Activated CD4-positive, alpha-beta T cell treated with anti-CD3 and anti-CD28 coated beads for 48 hours (primary cell): ENCODE measurements at regions not wholly inside any gene's neighbourhood (a gene's known extent, or its start where the extent isn't known, plus 50 kb on each side); places are given as distances from the start of the nearest gene placed in this dataset.
"Not testable (repeated sequence)": the region's sequence is repeated elsewhere in the genome, so short reads cannot be mapped to it uniquely, and the experiment has no call there.

Experiments used
- DNase-seq: peaks from one replicate; pipeline ENCODE4 v3.0.0-alpha.2; 2020

DNA sequence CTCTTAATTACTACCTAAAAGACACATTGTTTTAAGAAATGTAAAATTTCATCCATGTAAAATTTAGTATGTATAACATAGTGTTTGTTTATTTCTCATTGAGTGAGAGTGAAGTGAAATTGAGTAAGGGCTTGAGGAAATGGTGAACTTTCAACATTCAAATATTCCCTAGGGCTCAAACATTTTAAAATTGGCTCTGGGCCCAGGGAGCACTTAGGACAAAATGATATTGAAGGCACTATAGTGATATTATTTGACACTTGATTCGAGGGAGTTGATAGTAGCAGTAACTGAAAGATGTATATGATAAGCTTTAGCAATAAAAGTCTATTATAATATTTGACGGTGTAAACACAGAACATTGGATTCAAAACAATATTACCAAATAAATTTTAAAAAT lies 1244.0 kb upstream of the TENM3 start:
- no peak for DNase-seq

GRCh38 chr4:181004056-181004455 lies 1239.1 kb upstream of the TENM3 start:
- DNase-seq = no peak

DNA sequence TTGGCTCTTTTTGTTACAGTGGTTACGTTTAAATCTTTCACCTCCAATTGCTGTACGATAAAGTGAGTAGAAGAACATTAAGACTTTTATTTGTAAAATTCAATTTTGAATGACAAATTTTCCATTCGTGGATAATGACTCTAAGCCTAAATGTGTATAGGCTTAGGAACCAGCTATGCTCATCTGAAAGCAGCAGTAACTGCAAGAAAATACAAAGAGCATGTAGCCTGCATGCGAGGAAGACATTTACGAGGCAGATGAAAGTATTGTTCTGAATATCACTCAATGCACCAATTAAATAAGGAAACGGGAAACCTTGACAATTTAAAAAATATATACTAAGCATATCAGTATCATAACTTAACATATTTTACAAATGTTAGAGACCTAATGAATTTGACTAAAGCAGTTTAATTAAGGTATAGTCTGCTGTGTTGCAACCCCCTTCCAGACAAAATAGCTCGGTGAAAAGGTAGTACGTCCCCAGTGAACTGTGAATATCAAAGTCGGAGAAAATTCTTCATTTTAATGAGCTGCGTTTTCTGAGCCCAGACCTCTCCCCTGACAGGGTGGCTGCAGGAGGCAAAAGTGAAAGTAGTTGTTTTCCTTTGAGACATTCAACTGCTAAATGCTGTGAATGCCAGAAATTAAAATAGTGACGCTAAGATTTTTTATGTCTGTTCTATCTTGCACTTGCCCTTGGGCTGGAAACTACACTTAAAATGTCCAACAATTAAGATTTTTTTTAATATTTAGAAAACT lies 1236.5 kb upstream of the TENM3 start:
- DNase-seq = no peak

DNA sequence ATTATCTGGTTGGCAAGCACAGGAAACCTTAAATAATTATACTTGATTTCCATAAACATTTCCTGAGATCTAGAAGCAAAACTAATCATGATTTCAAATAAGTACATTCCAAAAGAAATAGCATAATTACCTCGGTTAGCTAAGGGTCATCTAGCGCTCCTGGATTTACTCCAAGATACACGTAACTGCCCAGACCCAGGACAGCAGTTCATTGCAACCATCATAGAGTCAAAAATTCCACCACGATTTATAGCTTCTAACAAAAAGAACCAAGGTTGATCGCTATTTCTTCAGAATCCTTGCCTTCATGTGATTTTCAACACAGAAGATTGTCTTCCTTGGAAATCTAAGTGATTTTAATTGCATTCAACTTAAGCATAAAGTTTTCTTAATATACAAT lies 1235.5 kb upstream of the TENM3 start:
- no peak for DNase-seq

DNA sequence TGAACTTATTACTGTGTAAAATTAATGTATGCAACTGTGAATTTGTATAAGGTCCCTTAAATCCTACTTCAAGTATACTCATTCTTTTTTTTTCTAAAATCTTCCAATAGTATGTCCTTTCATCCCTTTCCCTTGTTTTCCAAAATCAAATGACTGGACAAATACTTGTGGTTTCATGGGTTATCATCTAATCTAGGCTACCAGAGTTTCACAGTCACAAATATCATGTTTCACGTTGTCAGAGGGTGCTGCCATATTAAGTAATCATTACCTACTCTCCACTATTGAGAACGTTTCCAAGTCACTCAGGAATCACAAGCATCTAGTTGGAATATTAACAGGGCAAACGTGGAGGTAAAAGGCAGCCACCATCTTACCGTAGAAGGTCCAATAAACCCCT lies 1235.0 kb upstream of the TENM3 start:
- no peak for DNase-seq

DNA sequence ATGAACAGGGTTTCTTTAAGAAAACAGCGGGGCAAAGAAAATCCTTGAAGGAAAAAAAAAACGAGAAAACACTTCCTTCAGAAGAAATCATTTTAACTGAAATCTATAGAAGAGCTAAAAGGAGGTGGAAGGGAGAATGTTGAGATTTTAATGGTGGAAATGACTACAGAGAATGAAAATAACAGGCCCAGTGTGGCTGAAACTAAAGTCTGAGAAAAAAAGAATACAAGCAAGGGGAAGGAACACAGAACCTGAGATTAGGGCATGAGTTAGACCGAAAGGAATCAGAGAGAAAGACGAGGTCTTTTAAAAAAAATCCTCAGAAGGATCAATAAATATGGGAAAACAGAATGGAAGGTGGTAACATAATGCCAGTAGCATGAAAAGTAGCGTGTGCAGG lies 1230.0 kb upstream of the TENM3 start:
- DNase-seq = no peak

- DNase-seq = no peak
Observed at GRCh38 chr4:181017038-181017437, 1226.2 kb upstream of the TENM3 start.

GRCh38 chr4:181018472-181018871 lies 1224.7 kb upstream of the TENM3 start:
- DNase-seq = no peak

DNA sequence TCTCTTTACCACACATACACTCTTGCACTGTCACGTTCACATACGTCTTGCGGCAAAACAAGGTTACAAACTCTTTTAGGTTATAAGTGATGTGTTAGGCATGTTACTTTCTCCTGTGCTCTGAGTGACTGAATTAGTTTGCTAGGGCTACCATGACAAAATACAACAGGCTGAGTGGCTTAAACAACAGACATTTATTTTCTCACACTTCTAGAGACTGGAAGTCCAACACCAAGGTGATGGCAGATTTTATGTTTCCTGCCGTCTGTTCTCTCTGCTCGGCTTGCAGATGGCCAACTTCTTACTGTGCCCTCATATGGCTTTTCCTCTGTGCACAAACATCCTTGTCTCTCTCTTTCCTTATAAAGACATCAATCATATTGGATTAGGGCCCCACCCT lies 1224.3 kb upstream of the TENM3 start:
- DNase-seq = no peak

GRCh38 chr4:181020456-181020855 lies 1222.7 kb upstream of the TENM3 start:
- DNase-seq = no peak

- DNase-seq = no peak
Observed at GRCh38 chr4:181021213-181021612, 1222.0 kb upstream of the TENM3 start.

GRCh38 chr4:181030135-181030921 lies 1212.9 kb upstream of the TENM3 start:
- DNase-seq = not testable (repeated sequence)

DNA sequence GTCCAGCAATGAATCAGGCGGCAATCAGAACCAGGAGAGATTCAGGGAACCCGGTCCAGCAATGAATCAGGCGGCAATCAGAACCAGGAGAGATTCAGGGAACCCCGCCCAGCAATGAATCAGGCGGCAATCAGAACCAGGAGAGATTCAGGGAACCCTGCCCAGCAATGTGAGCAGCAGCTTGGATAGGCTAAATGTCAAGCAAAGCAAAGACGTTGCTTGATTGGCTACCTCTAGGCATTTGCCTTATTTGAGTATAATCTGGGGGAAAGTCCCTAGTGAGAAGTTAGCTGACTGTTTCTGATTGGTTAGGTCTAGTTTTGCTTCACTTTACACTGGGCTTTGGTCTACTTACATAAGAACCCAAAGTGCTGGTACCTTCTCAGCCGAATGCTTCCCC lies 1212.2 kb upstream of the TENM3 start:
- DNase-seq = no peak

- no peak for DNase-seq
Observed at GRCh38 chr4:181043486-181043885, 1199.7 kb upstream of the TENM3 start.

- DNase-seq = no peak
Observed at GRCh38 chr4:181046809-181047208, 1196.4 kb upstream of the TENM3 start.

DNA sequence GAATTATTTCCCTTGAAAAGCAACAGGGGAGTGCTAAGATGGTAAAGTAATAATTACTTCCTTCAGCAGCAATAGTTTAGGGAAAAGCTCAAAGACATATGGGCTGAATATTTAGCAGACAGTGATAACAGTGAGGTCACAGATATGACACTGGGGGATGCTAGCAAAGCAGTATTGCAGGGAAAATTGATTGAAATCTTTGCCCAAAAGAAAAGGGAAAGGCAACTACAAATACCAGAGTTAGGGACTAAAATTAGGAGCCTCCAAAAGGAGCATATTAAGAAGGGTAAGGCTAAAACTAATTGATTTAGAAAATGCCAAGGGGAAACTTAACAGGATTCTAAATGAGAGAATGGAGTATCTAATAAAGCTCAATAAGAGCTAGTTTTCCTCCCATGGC lies 1191.3 kb upstream of the TENM3 start:
- DNase-seq = no peak

GRCh38 chr4:181061787-181062186 lies 1181.4 kb upstream of the TENM3 start:
- no peak for DNase-seq

DNA sequence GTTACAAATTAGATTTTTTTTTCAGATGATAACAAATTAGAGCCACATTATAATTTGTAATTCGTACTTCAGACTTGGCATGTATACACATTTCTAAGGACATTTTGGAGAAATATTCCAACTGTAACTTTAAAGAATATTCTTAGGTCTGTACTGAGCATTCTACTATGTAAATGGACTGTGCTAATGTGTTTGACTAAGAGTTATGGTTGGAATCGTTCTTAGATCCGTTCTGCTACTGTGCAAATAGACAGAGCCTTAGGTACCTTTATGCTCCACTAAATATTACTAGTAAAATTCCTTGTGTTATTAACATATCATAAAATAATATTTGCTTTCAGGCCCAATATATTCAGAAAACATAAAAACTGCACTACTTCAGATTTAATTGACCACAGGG lies 1180.0 kb upstream of the TENM3 start:
- no peak for DNase-seq

DNA sequence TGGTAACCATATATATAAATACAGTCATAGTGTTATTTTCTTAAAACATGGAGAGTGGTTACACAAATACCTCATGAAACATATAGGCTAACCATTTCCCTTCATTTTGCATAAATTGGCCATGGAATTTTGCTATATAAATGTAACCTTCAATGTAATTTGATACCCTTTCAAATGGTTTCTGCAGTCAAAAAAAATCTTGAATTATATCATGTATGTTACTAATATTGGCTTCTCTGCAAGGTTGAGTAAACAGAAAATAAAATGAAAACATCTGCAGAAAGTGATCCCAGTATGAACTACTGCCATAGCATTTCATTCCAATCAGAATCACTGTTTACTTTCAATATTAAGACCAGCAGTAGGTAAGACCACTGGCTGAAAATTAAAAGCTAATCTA lies 1165.9 kb upstream of the TENM3 start:
- no peak for DNase-seq

GRCh38 chr4:181078196-181078595 lies 1165.0 kb upstream of the TENM3 start:
- no peak for DNase-seq

DNA sequence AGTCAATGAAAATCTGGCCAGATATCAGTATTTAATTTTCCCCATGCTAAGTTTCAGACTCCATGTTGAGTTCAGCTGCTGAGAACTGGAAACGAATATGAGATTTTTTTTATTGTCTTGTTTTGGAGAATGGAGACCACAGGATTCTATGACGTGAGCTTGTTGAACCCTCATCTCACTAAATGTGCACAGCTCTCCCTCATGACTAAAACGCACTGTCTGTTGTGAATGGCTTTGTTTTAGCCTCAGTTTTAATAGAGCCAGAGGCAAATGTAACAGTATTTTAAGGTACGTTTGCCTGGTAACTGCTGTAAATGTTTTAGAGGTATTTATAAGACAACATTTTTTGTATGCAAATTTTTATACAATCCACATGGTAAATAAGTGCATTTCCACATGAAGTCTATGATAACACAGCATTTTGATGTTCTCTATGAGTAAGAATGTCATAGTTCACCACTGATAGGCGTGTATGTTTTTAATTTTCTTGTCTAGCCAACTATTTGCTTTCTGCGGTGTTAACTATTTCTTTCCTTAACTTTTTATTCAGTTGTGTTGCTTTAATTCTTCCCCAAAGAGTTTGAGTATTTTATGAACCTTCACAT lies 1159.3 kb upstream of the TENM3 start:
- DNase-seq = no peak

DNA sequence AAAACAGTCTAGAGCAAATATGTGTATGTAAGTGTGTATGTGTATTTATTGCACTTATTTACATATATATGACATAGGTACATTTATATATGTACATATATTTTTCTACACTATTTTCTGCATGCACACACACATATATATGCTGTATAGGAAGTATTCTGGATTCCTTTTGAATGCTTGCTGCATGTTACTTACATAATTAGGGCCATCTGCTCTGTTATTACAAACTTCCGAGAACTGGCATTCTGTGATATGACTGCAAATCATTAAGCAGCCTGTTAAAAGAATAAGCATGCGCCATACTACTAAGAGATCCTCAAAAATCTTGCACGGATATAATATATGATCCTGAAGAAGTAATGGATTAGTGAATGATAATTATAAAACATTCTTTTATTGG lies 1157.6 kb upstream of the TENM3 start:
- no peak for DNase-seq

- no peak for DNase-seq
Observed at GRCh38 chr4:181105487-181105886, 1137.7 kb upstream of the TENM3 start.

- no peak for DNase-seq
Observed at GRCh38 chr4:181106398-181106797, 1136.8 kb upstream of the TENM3 start.
